GM12874 (cell line): ENCODE measurements at regions not wholly inside any gene's neighbourhood (a gene's known extent, or its start where the extent isn't known, plus 50 kb on each side); places are given as distances from the start of the nearest gene placed in this dataset.

Experiments
- CTCF ChIP-seq: IDR thresholded peaks from 2 replicates; pipeline ENCODE4 v1.5.1; 2011; ENCODE audit warnings: low read depth, mild to moderate bottlenecking, control low read depth, low read length, moderate library complexity; ENCODE audit not compliant: insufficient read depth

- no peak for TF ChIP-seq CTCF
Observed at GRCh38 chr7:97573065-97573464, 158.8 kb upstream of the TAC1 start.

DNA sequence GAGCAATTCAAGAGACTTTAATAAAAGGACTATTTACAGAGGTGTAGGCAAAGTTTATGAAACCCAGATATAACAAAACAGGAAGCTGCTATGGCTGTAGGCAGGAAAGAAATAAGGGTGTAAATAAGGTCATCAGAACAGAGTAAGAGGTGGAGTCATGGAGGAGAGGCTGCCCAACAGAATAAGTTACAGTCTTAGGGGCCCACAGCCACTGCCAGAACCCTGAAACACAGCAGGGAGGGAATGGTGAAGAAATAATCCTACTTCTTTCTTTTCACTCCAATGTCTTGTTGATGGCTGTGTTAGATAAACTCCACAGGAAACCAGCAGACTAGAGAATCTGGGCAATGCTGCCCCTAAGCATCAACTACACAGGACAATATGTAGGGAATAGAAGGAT is 155.8 kb upstream of the TAC1 start:
- no peak for TF ChIP-seq CTCF

DNA sequence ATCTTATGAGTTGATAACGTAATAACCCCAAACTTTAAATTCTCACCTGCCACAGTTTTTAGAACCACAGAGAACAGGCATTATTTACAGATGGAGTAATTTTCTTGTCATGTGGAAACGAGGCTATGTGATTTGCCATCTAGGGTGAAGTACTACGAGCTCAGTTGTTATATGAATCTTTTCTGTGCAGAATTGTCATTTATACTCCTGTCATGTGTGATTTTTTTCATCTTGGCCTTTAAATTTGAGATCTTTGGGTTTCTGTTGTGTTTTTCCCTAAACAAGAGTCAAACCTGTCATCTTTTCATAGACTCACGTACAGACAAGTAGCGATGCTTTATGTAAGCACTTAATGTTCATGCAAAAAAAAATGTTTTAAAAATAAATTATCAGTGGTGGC is 153.7 kb upstream of the TAC1 start:
- no peak for TF ChIP-seq CTCF

DNA sequence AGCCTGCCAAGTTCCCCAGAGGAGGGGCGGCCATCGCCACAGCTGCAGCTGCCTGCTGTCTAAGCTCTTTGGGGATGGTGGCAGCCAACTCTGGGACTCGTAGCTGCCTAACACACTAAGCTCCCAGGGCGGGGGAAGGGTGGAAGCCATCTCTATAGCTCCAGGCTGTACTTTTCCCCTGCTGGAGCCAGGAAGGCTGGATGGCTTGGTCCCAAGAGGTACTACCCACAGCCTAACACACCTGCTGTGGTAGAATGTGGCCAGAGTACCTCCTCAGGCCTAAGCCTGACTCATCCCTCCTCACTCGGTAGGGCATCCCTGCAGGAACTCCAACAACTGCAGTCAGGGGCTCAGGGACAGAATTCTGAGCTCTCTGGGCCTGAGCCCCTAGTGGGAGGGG is 151.7 kb upstream of the TAC1 start:
- TF ChIP-seq CTCF = no peak

- TF ChIP-seq CTCF = no peak
Observed at GRCh38 chr7:97595439-97595838, 136.4 kb upstream of the TAC1 start.

- TF ChIP-seq CTCF = no peak
Observed at GRCh38 chr7:97601931-97602457, 129.9 kb upstream of the TAC1 start.

DNA sequence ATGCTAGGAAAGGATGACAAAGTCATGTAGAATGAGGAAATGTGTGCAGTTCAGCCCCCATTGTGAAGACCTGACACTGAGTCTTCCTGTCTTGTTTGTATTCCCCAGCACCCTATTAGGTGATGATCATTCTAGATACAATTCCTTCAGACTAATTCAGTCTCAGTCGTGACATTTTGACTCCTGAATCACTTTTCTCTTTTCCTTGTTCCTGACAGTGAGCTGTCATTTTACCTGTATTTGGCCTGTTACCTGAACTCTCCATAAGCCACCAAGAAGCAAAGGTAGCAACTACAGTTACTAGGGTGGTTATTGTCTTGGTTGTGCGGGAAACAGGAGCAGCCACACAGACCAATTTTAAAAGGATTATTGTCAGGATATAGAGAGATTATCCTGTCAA is 111.4 kb upstream of the TAC1 start:
- TF ChIP-seq CTCF = no peak

DNA sequence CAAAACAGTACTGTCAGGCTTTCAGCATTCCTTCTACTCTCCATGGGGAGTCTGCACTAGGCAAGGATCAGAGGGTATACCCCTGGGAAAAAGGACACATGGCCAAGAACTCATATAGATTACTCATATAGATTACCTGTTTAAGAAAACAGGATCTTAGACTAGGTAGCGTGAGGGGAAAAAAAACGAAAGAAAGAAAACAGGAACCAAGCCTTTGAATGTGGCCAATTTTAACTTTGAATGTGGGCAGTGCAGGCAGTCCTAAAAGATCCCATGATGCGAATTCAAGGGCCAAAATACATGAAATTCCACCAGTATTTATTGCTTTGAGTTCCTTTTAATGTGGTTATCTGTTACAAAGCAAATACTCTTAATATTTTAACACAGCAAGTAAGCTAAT is 108.6 kb upstream of the TAC1 start:
- TF ChIP-seq CTCF = no peak
